ENCODE measurements at regions not wholly inside any gene's neighbourhood (a gene's known extent, or its start where the extent isn't known, plus 50 kb on each side); places are given as distances from the start of the nearest gene placed in this dataset.

GRCh38 chr2:145558617-145559350, 1038.9 kb upstream of the ZEB2 start:
- peaks cover 6% of the 10 kb centered on the region for H3K4me1 Mint-ChIP-seq
- Histone ChIP-seq H3K9ac (ENCODE audit: low read length) (no peak overlapping the region), H2AFZ (ENCODE audit: insufficient read depth, low read depth, low read length, poor library complexity, severe bottlenecking) (no peak overlapping the region), H3K4me2 (replicated peaks; ENCODE audit: low read depth, low read length, poor library complexity, severe bottlenecking) (no peak overlapping the region), H3K79me2 (ENCODE audit: control insufficient read depth, insufficient read depth, low read length) (no peaks in the 10 kb centered on the region), H3K9me3 (ENCODE audit: control extremely low read depth in 1 of 3, control insufficient read depth in 2 of 3, insufficient read depth in 1 of 3, low read length in 2 of 3) (no peaks in the 10 kb centered on the region), H3K27me3 (replicated peaks in 1 of 4; ENCODE audit: control extremely low read depth in 1 of 4, control insufficient read depth in 3 of 4, insufficient read depth in 4 of 4, low read length in 3 of 4) (no peaks in the 10 kb centered on the region), H3K4me3 (ENCODE audit: control extremely low read depth in 1 of 5, extremely low read depth in 1 of 5, insufficient read depth in 1 of 5, low read depth in 2 of 5, low read length in 4 of 5) (no peak overlapping the region), H4K20me1 (ENCODE audit: control insufficient read depth, insufficient read depth, low read length, poor library complexity, severe bottlenecking) (no peaks in the 10 kb centered on the region), H3K36me3 (replicated peaks in 1 of 2; ENCODE audit: control extremely low read depth in 1 of 2, control insufficient read depth in 1 of 2, extremely low read depth in 1 of 2, insufficient read depth in 2 of 2, low read length in 1 of 2) (no peaks in the 10 kb centered on the region), H3K4me1 (ENCODE audit: control insufficient read depth in 2 of 2, insufficient read depth in 2 of 2, low read length in 2 of 2) (peaks cover 0 to 5% of the 10 kb centered on the region in 2 donors), H3K27ac (ENCODE audit: low read length in 2 of 2) (no peak overlapping the region)
- no peaks in the 10 kb centered on the region for H3K9me3 Mint-ChIP-seq (ENCODE audit: insufficient read depth)
- ChIA-PET POLR2A (no interaction called here), CTCF (no interaction called here)
- no peak for DNase-seq
- TF ChIP-seq, protein P1, sequence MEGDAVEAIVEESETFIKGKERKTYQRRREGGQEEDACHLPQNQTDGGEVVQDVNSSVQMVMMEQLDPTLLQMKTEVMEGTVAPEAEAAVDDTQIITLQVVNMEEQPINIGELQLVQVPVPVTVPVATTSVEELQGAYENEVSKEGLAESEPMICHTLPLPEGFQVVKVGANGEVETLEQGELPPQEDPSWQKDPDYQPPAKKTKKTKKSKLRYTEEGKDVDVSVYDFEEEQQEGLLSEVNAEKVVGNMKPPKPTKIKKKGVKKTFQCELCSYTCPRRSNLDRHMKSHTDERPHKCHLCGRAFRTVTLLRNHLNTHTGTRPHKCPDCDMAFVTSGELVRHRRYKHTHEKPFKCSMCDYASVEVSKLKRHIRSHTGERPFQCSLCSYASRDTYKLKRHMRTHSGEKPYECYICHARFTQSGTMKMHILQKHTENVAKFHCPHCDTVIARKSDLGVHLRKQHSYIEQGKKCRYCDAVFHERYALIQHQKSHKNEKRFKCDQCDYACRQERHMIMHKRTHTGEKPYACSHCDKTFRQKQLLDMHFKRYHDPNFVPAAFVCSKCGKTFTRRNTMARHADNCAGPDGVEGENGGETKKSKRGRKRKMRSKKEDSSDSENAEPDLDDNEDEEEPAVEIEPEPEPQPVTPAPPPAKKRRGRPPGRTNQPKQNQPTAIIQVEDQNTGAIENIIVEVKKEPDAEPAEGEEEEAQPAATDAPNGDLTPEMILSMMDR (IDR thresholded peaks at IDR 0.05), result no peak
- no peak for TF ChIP-seq EZH2 (IDR thresholded peaks at IDR 0.05; ENCODE audit: borderline replicate concordance, insufficient read depth, low read depth, low read length, poor library complexity, severe bottlenecking)
- WGBS (ENCODE audit: insufficient coverage), result no CpG with 5 or more reads among the region's 1 CpG
- no peak overlapping the region for H3K4me3 Mint-ChIP-seq
- ATAC-seq (ENCODE audit: low read depth), result no peak
- H3K27ac Mint-ChIP-seq, result no peak overlapping the region
- H3K27me3 Mint-ChIP-seq, result no peaks in the 10 kb centered on the region
- intact Hi-C loops (cut with micrococcal nuclease), result no loop called here

- Histone ChIP-seq H3K4me3 (ENCODE audit: control extremely low read depth in 1 of 5, extremely low read depth in 1 of 5, insufficient read depth in 1 of 5, low read depth in 2 of 5, low read length in 4 of 5) (no peak overlapping the region), H3K27me3 (replicated peaks in 1 of 4; ENCODE audit: control extremely low read depth in 1 of 4, control insufficient read depth in 3 of 4, insufficient read depth in 4 of 4, low read length in 3 of 4) (no peaks in the 10 kb centered on the region), H3K9me3 (ENCODE audit: control extremely low read depth in 1 of 3, control insufficient read depth in 2 of 3, insufficient read depth in 1 of 3, low read length in 2 of 3) (no peaks in the 10 kb centered on the region), H3K36me3 (replicated peaks in 1 of 2; ENCODE audit: control extremely low read depth in 1 of 2, control insufficient read depth in 1 of 2, extremely low read depth in 1 of 2, insufficient read depth in 2 of 2, low read length in 1 of 2) (no peaks in the 10 kb centered on the region), H3K9ac (ENCODE audit: low read length) (no peak overlapping the region), H2AFZ (ENCODE audit: insufficient read depth, low read depth, low read length, poor library complexity, severe bottlenecking) (no peak overlapping the region), H3K4me2 (replicated peaks; ENCODE audit: low read depth, low read length, poor library complexity, severe bottlenecking) (no peak overlapping the region), H4K20me1 (ENCODE audit: control insufficient read depth, insufficient read depth, low read length, poor library complexity, severe bottlenecking) (no peaks in the 10 kb centered on the region), H3K79me2 (ENCODE audit: control insufficient read depth, insufficient read depth, low read length) (no peaks in the 10 kb centered on the region), H3K27ac (ENCODE audit: low read length in 2 of 2) (no peak overlapping the region), H3K4me1 (ENCODE audit: control insufficient read depth in 2 of 2, insufficient read depth in 2 of 2, low read length in 2 of 2) (no peaks in the 10 kb centered on the region)
- DNase-seq (no peak), ATAC-seq (ENCODE audit: low read depth) (no peak)
- no peak overlapping the region for H3K4me3 Mint-ChIP-seq
- no peak for TF ChIP-seq EZH2 (IDR thresholded peaks at IDR 0.05; ENCODE audit: borderline replicate concordance, insufficient read depth, low read depth, low read length, poor library complexity, severe bottlenecking)
- TF ChIP-seq, protein P1 (IDR thresholded peaks at IDR 0.05), result no peak
- H3K4me1 Mint-ChIP-seq, result no peaks in the 10 kb centered on the region
- WGBS (ENCODE audit: insufficient coverage), result no CpG with 5 or more reads among the region's 1 CpG
- intact Hi-C loops (cut with micrococcal nuclease), result no loop called here
- H3K9me3 Mint-ChIP-seq (ENCODE audit: insufficient read depth), result no peaks in the 10 kb centered on the region
- ChIA-PET CTCF (no interaction called here), POLR2A (no interaction called here)
- no peak overlapping the region for H3K27ac Mint-ChIP-seq
- no peaks in the 10 kb centered on the region for H3K27me3 Mint-ChIP-seq
Measured at GRCh38 chr2:145555360-145555759, 1035.4 kb upstream of the ZEB2 start.
